ENCODE measurements at regions not wholly inside any gene's neighbourhood (a gene's known extent, or its start where the extent isn't known, plus 50 kb on each side); places are given as distances from the start of the nearest gene placed in this dataset.
"Not testable (repeated sequence)": the region's sequence is repeated elsewhere in the genome, so short reads cannot be mapped to it uniquely, and the experiment has no call there.

GRCh38 chr7:86375602-86376001 lies 268.1 kb upstream of the GRM3 start:
- H3K9me3 ChIP-seq (ENCODE audit: insufficient read depth in 2 of 2, low read depth in 1 of 2, low read length in 1 of 2) = peaks cover 6 to 11% of the 10 kb centered on the region in 2 experiments; a peak in 2 of 4 replicates
- H2BK20ac ChIP-seq (ENCODE audit: low read length); H2BK12ac ChIP-seq (ENCODE audit: low read depth, low read length); H3K18ac ChIP-seq (ENCODE audit: extremely low read depth, low read length); FAIRE-seq; H2BK5ac ChIP-seq (ENCODE audit: low read depth, low read length); H2BK120ac ChIP-seq (replicated peaks; ENCODE audit: low read depth, low read length); H3K9ac ChIP-seq (replicated peaks in 1 of 4; ENCODE audit: extremely low read depth in 1 of 4, low read depth in 3 of 4, low read length in 3 of 4); H2BK15ac ChIP-seq (ENCODE audit: low read length); H3K27ac ChIP-seq (ENCODE audit: low read depth, low read length); H3K23me2 ChIP-seq (ENCODE audit: low read depth, low read length); H3K4me2 ChIP-seq (ENCODE audit: insufficient read depth in 1 of 2, low read depth in 2 of 2, low read length in 2 of 2); H2AK5ac ChIP-seq (ENCODE audit: low read depth, low read length); CTCF ChIA-PET (ENCODE audit: partially characterized antibody); H3K4me1 ChIP-seq (replicated peaks in 1 of 4; ENCODE audit: control insufficient read depth in 3 of 4, insufficient read depth in 4 of 4, low read length in 3 of 4); DNase-seq (ENCODE audit: low read depth in 1 of 2, low spot score in 2 of 2); H4K5ac ChIP-seq (ENCODE audit: insufficient read length, low read depth, low read length); H2AFZ ChIP-seq (ENCODE audit: low read length); H4K8ac ChIP-seq (ENCODE audit: extremely low read depth, insufficient read depth, low read length); H3K56ac ChIP-seq (replicated peaks; ENCODE audit: insufficient read length, low read depth, low read length); H3K4me3 ChIP-seq (ENCODE audit: extremely low read depth in 1 of 4, insufficient read depth in 2 of 4, low read depth in 3 of 4, low read length in 4 of 4); H3K36me3 ChIP-seq (ENCODE audit: control insufficient read depth in 2 of 4, insufficient read depth in 4 of 4, low read length in 3 of 4); H4K20me1 ChIP-seq (replicated peaks in 1 of 2; ENCODE audit: control insufficient read depth in 1 of 2, insufficient read depth in 2 of 2, low read length in 2 of 2); H3K27me3 ChIP-seq (replicated peaks in 1 of 4; ENCODE audit: control insufficient read depth in 3 of 4, extremely low read depth in 1 of 4, insufficient read depth in 3 of 4, low read length in 3 of 4); H3K79me2 ChIP-seq (ENCODE audit: control insufficient read depth in 1 of 2, insufficient read depth in 2 of 2, low read length in 2 of 2); H4K91ac ChIP-seq (replicated peaks; ENCODE audit: insufficient read length, low read length); H3K14ac ChIP-seq (ENCODE audit: insufficient read length); H3K79me1 ChIP-seq (ENCODE audit: low read depth, low read length); H3K4ac ChIP-seq (replicated peaks; ENCODE audit: insufficient read length, low read depth, low read length); H3K23ac ChIP-seq (ENCODE audit: insufficient read length): not testable (repeated sequence)
- POLR2A ChIA-PET (ENCODE audit: partially characterized antibody) = interaction anchor here (0.6 kb wide), 1 partner anchor 169 kb away, joined by 3 read pairs; no protein-coding TSS in a partner anchor
- 98% methylated on average over 8 of the region's 10 CpGs; no CpG with 5 or more reads in 1 of the 2 experiments for WGBS, 2 experiments (ENCODE audit: extremely low coverage in 1 of 2, insufficient coverage in 1 of 2, insufficient read length in 1 of 2, insufficient replicate concordance in 2 of 2, low coverage in 1 of 2, low lambda C conversion rate in 2 of 2, missing lambda C conversion rate in 1 of 2)

All from H1 (cell line).